Loucy (cell line): ENCODE measurements at regions not wholly inside any gene's neighbourhood (a gene's known extent, or its start where the extent isn't known, plus 50 kb on each side); places are given as distances from the start of the nearest gene placed in this dataset.

Experiments used
- CTCF ChIP-seq: fragments of 200-600 bp; sonication (generic); conservative IDR thresholded peaks from 2 replicates; pipeline ENCODE4 v1.5.1; 2014; ENCODE audit warnings: mild to moderate bottlenecking, antibody characterized with exemption, low read length
- EZH2phosphoT487 ChIP-seq: fragments of 200-600 bp; IDR thresholded peaks from 2 replicates; pipeline ENCODE4 v1.6.1; 2018; ENCODE audit warnings: antibody characterized with exemption, mild to moderate bottlenecking, moderate library complexity, borderline replicate concordance

DNA sequence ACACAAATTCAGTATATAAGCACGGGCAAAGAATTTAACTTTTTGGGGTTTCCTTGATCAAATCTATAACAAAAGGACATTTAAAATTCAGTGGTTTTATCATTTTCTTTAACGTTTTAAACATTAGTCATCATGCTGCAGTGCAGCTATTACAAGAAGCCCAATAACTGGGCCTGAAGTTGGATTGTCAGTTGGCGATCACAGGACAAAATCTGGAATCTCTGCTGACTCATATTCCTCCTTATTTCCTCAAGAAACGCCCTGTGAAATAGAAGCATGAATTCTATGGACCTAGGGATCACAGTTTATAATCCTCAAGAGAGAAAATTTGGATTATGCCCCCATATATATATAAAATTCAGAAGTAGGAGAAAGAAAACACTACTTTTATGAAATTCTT lies 971.6 kb upstream of the MIR17HG start:
- TF ChIP-seq CTCF, result no peak
- TF ChIP-seq EZH2phosphoT487, result no peak
